ENCODE measurements at regions not wholly inside any gene's neighbourhood (a gene's known extent, or its start where the extent isn't known, plus 50 kb on each side); places are given as distances from the start of the nearest gene placed in this dataset.

DNA sequence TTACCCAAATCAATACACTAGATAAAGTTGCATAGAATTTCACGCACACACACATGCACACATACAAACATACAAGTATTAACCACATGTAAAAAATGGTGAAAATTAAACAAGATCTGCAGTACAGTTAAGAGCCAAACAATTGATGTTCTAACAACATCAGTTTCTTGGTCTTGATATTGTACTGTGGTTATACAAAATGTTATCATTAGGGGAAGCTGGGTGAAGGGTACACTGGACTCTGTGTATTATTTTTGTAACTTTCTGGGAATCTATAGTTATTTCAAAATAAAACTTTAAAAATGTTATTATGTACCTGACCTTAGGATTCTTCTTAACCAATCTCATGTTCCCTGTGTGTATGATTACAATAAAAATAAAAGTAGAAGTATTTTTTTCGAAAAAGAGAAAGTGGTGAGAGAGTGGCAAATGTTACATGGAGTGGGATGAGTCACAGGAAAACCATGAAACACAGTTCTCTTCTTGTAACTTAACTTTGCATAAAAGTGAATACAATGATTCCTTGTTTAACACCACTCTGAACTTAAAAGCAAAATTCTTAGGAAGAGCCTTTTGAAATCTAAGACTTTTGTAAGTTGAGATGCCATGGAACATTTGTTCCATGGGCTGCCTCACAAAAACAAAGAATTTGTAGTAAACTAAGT lies 101.6 kb upstream of the RUNX1 start:
- H3K4me2 ChIP-seq (ENCODE audit: low read length), result no peak overlapping the region
- CTCF ChIA-PET (ENCODE audit: unreplicated experiment), result no interaction called here
- no peaks in the 10 kb centered on the region; the same call in 1 of the 2 replicates for H3K9me3 ChIP-seq (ENCODE audit: low read length)
- H3K4me1 ChIP-seq (ENCODE audit: insufficient read depth, low read length, poor library complexity, severe bottlenecking), result no peaks in the 10 kb centered on the region
- H3K79me2 ChIP-seq (ENCODE audit: insufficient read depth, low read depth, low read length), result no peaks in the 10 kb centered on the region
- no peak overlapping the region for H2AFZ ChIP-seq (ENCODE audit: low read length)
- no TSS peak for BruUV-seq (replicated peaks)
- intact Hi-C loops (cut with micrococcal nuclease; ENCODE audit: unreplicated experiment), result no loop called here
- no peaks in the 10 kb centered on the region for H3K9me2 ChIP-seq (ENCODE audit: insufficient read depth, low read length)
- H3K27ac ChIP-seq (ENCODE audit: low read depth, low read length, poor library complexity, severe bottlenecking), result no peak overlapping the region
- H3K36me3 ChIP-seq (ENCODE audit: insufficient read depth, low read length), result no peaks in the 10 kb centered on the region
- POLR2A ChIA-PET, result interaction anchor here (0.6 kb wide), 1 partner anchor 1202 kb away, joined by 3 read pairs; no protein-coding TSS in a partner anchor
- no peak overlapping the region for H3K4me3 ChIP-seq (ENCODE audit: low read depth, low read length, poor library complexity, severe bottlenecking)
- no peaks in the 10 kb centered on the region for H4K20me1 ChIP-seq (ENCODE audit: insufficient read depth, low read length)
- TF ChIP-seq EZH2phosphoT487 (IDR thresholded peaks at IDR 0.05; ENCODE audit: borderline replicate concordance, low read depth, low read length), result no peak
- TF ChIP-seq, protein P1, sequence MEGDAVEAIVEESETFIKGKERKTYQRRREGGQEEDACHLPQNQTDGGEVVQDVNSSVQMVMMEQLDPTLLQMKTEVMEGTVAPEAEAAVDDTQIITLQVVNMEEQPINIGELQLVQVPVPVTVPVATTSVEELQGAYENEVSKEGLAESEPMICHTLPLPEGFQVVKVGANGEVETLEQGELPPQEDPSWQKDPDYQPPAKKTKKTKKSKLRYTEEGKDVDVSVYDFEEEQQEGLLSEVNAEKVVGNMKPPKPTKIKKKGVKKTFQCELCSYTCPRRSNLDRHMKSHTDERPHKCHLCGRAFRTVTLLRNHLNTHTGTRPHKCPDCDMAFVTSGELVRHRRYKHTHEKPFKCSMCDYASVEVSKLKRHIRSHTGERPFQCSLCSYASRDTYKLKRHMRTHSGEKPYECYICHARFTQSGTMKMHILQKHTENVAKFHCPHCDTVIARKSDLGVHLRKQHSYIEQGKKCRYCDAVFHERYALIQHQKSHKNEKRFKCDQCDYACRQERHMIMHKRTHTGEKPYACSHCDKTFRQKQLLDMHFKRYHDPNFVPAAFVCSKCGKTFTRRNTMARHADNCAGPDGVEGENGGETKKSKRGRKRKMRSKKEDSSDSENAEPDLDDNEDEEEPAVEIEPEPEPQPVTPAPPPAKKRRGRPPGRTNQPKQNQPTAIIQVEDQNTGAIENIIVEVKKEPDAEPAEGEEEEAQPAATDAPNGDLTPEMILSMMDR (conservative IDR thresholded peaks at IDR 0.05; ENCODE audit: low read length), result no peak
- no peak for DNase-seq (ENCODE audit: low spot score)

- BruUV-seq (replicated peaks), result no TSS peak
- H3K9me2 ChIP-seq (ENCODE audit: insufficient read depth, low read length), result no peaks in the 10 kb centered on the region
- no peaks in the 10 kb centered on the region for H4K20me1 ChIP-seq (ENCODE audit: insufficient read depth, low read length)
- CTCF ChIA-PET (ENCODE audit: unreplicated experiment), result no interaction called here
- no peak for DNase-seq (ENCODE audit: low spot score)
- no peaks in the 10 kb centered on the region for H3K36me3 ChIP-seq (ENCODE audit: insufficient read depth, low read length)
- no peaks in the 10 kb centered on the region for H3K79me2 ChIP-seq (ENCODE audit: insufficient read depth, low read depth, low read length)
- POLR2A ChIA-PET, result no interaction called here
- no peak for TF ChIP-seq EZH2phosphoT487 (IDR thresholded peaks at IDR 0.05; ENCODE audit: borderline replicate concordance, low read depth, low read length)
- TF ChIP-seq, protein P1 (conservative IDR thresholded peaks at IDR 0.05; ENCODE audit: low read length), result no peak
- H3K9me3 ChIP-seq (ENCODE audit: low read length), result no peaks in the 10 kb centered on the region; the same call in 1 of the 2 replicates
- no peak overlapping the region for H3K4me3 ChIP-seq (ENCODE audit: low read depth, low read length, poor library complexity, severe bottlenecking)
- intact Hi-C loops (cut with micrococcal nuclease; ENCODE audit: unreplicated experiment), result no loop called here
- H3K4me1 ChIP-seq (ENCODE audit: insufficient read depth, low read length, poor library complexity, severe bottlenecking), result no peaks in the 10 kb centered on the region
- H3K4me2 ChIP-seq (ENCODE audit: low read length), result no peak overlapping the region
- H2AFZ ChIP-seq (ENCODE audit: low read length), result no peak overlapping the region
- no peak overlapping the region for H3K27ac ChIP-seq (ENCODE audit: low read depth, low read length, poor library complexity, severe bottlenecking)
These were observed 100.6 kb upstream of the RUNX1 start for GRCh38 chr21:35149698-35150097.

DNA sequence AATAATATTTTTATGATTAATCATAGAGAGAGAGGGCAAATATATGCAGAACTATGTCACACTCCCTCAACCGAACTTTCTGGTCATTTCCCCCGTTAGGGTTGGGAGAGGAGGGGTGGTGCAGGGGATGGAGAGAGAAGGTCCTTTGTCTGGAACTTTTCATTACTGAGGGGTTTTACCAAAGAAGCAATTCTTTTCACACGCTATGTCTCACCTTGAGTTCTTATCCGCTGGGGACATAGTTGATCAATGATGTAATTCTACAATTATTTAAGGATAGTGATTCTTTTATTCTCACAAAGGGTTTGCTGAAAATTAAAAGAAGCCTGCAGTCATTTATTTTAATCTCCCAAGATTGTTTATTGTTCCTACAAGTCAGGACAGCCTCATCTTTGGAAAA lies 98.3 kb upstream of the RUNX1 start:
- Histone ChIP-seq H3K79me2 (ENCODE audit: insufficient read depth, low read depth, low read length) (no peaks in the 10 kb centered on the region), H3K9me3 (ENCODE audit: low read length) (no peaks in the 10 kb centered on the region; the same call in 1 of the 2 replicates), H3K4me3 (ENCODE audit: low read depth, low read length, poor library complexity, severe bottlenecking) (no peak overlapping the region), H3K27ac (ENCODE audit: low read depth, low read length, poor library complexity, severe bottlenecking) (no peak overlapping the region), H3K4me2 (ENCODE audit: low read length) (no peak overlapping the region), H3K36me3 (ENCODE audit: insufficient read depth, low read length) (no peaks in the 10 kb centered on the region), H3K4me1 (ENCODE audit: insufficient read depth, low read length, poor library complexity, severe bottlenecking) (no peaks in the 10 kb centered on the region), H4K20me1 (ENCODE audit: insufficient read depth, low read length) (no peaks in the 10 kb centered on the region), H3K9me2 (ENCODE audit: insufficient read depth, low read length) (no peaks in the 10 kb centered on the region), H2AFZ (ENCODE audit: low read length) (no peak overlapping the region)
- DNase-seq (ENCODE audit: low spot score), result no peak
- ChIA-PET POLR2A (no interaction called here), CTCF (ENCODE audit: unreplicated experiment) (no interaction called here)
- TF ChIP-seq EZH2phosphoT487 (IDR thresholded peaks at IDR 0.05; ENCODE audit: borderline replicate concordance, low read depth, low read length), result no peak
- TF ChIP-seq, protein P1 (conservative IDR thresholded peaks at IDR 0.05; ENCODE audit: low read length), result no peak
- intact Hi-C loops (cut with micrococcal nuclease; ENCODE audit: unreplicated experiment), result no loop called here
- BruUV-seq (replicated peaks), result no TSS peak

All from OCI-LY7 (cell line).